Neuronal stem cell (in vitro differentiated cells): ENCODE measurements at regions not wholly inside any gene's neighbourhood (a gene's known extent, or its start where the extent isn't known, plus 50 kb on each side); places are given as distances from the start of the nearest gene placed in this dataset.
A peak's percentile ranks its signal among the peaks of the same experiment; 100 is the strongest.

Source experiments
- DNase-seq: peaks from one replicate; pipeline ENCODE4 v3.0.0-alpha.2; 2013; ENCODE audit warnings: low spot score
- H2AFZ ChIP-seq: one replicate; pipeline ENCODE4 v1.6.1; 2013; ENCODE audit warnings: mild to moderate bottlenecking, low read length, inconsistent platforms
- H2AK5ac ChIP-seq: 2 replicates; pipeline ENCODE4 v1.6.1; 2013; ENCODE audit warnings: low read depth, mild to moderate bottlenecking, inconsistent platforms, low read length, moderate library complexity, mixed read lengths
- H2BK120ac ChIP-seq: 2 replicates; pipeline ENCODE4 v1.6.1; 2013; ENCODE audit warnings: low read depth, mild to moderate bottlenecking, inconsistent platforms, low read length, moderate library complexity, mixed read lengths
- H2BK12ac ChIP-seq: one replicate; pipeline ENCODE4 v1.6.1; 2013; ENCODE audit warnings: low read length, inconsistent platforms
- H2BK15ac ChIP-seq: 2 replicates; pipeline ENCODE4 v1.6.1; 2013; ENCODE audit warnings: mild to moderate bottlenecking, low read length, inconsistent platforms, mixed read lengths
- H2BK5ac ChIP-seq: one replicate; pipeline ENCODE4 v1.6.1; 2013; ENCODE audit warnings: inconsistent platforms, mild to moderate bottlenecking, low read length, moderate library complexity
- H3K14ac ChIP-seq: one replicate; pipeline ENCODE4 v1.6.1; 2013; ENCODE audit warnings: low read length, inconsistent platforms
- H3K18ac ChIP-seq: 2 replicates; pipeline ENCODE4 v1.6.1; 2013; ENCODE audit warnings: low read length, inconsistent platforms
- H3K23ac ChIP-seq: 2 replicates; pipeline ENCODE4 v1.6.1; 2013; ENCODE audit warnings: low read depth, mild to moderate bottlenecking, mixed read lengths, low read length, inconsistent platforms; ENCODE audit not compliant: poor library complexity
- H3K27ac ChIP-seq: replicated peaks from 3 replicates; pipeline ENCODE4 v1.5.1; 2013; ENCODE audit warnings: low read length, inconsistent platforms
- H3K27me3 ChIP-seq, 3 experiments: 2 replicates each; pipeline ENCODE4 v1.6.1; 2013; ENCODE audit warnings: low read length in 3 of 3, mild to moderate bottlenecking in 2 of 3, inconsistent platforms in 1 of 3, low read depth in 1 of 3, mixed read lengths in 1 of 3, moderate library complexity in 1 of 3; ENCODE audit not compliant: control insufficient read depth in 3 of 3, insufficient read depth in 3 of 3
- H3K36me3 ChIP-seq, 2 donors: replicated peaks in 1 of 2; 2 replicates each; pipeline ENCODE4 v1.6.1; 2013; ENCODE audit warnings: low read length in 2 of 2; ENCODE audit not compliant: control insufficient read depth in 2 of 2, insufficient read depth in 2 of 2
- H3K4ac ChIP-seq: 2 replicates; pipeline ENCODE4 v1.6.1; 2013; ENCODE audit warnings: inconsistent platforms, mild to moderate bottlenecking, low read length, moderate library complexity
- H3K4me1 ChIP-seq, 2 donors: 1 replicate in 1 of 2; 2 replicates in 1 of 2; pipeline ENCODE4 v1.6.1; 2013; ENCODE audit warnings: low read length in 2 of 2, low read depth in 1 of 2; ENCODE audit not compliant: control insufficient read depth in 2 of 2, insufficient read depth in 1 of 2
- H3K4me2 ChIP-seq: one replicate; pipeline ENCODE4 v1.6.1; 2013; ENCODE audit warnings: mild to moderate bottlenecking, low read length, inconsistent platforms; ENCODE audit not compliant: insufficient read depth, poor library complexity, severe bottlenecking
- H3K4me3 ChIP-seq, 2 donors: 2 replicates each; pipeline ENCODE4 v1.5.1; 2013; ENCODE audit warnings: low read length in 2 of 2, mild to moderate bottlenecking in 2 of 2, inconsistent platforms in 1 of 2, moderate library complexity in 1 of 2
- H3K79me1 ChIP-seq: one replicate; pipeline ENCODE4 v1.6.1; 2013; ENCODE audit warnings: low read depth, mild to moderate bottlenecking, inconsistent platforms, low read length, moderate library complexity
- H3K9ac ChIP-seq: one replicate; pipeline ENCODE4 v1.6.1; 2013; ENCODE audit warnings: mild to moderate bottlenecking, low read depth, low read length, inconsistent platforms; ENCODE audit not compliant: poor library complexity
- H3K9me3 ChIP-seq, 2 donors: replicated peaks in 1 of 2; 2 replicates each; pipeline versions ENCODE3 to v1.6.1; 2013; ENCODE audit warnings: low read length in 2 of 2, mild to moderate bottlenecking in 2 of 2, inconsistent platforms in 1 of 2, low read depth in 1 of 2, mixed read lengths in 1 of 2, moderate library complexity in 1 of 2; ENCODE audit not compliant: control insufficient read depth in 2 of 2, insufficient read depth in 1 of 2
- H4K8ac ChIP-seq: one replicate; pipeline ENCODE4 v1.6.1; 2013; ENCODE audit warnings: low read depth, mild to moderate bottlenecking, inconsistent platforms, low read length, moderate library complexity
- H4K91ac ChIP-seq: one replicate; pipeline ENCODE4 v1.6.1; 2013; ENCODE audit warnings: low read length, low read depth, mild to moderate bottlenecking, inconsistent platforms; ENCODE audit not compliant: poor library complexity
- WGBS, 2 donors: extraction: QIAGEN DNeasy Blood & Tissue Kit; methylation state at CpG; one replicate each; pipeline ENCODE4 v1.1.7; 2013; ENCODE audit warnings: missing lambda C conversion rate in 2 of 2, mixed read lengths in 1 of 2; ENCODE audit not compliant: insufficient read length in 2 of 2, insufficient replicate concordance in 1 of 2; ENCODE audit errors: extremely low coverage in 2 of 2; 5-methylcytosine and 5-hydroxymethylcytosine counted together

DNA sequence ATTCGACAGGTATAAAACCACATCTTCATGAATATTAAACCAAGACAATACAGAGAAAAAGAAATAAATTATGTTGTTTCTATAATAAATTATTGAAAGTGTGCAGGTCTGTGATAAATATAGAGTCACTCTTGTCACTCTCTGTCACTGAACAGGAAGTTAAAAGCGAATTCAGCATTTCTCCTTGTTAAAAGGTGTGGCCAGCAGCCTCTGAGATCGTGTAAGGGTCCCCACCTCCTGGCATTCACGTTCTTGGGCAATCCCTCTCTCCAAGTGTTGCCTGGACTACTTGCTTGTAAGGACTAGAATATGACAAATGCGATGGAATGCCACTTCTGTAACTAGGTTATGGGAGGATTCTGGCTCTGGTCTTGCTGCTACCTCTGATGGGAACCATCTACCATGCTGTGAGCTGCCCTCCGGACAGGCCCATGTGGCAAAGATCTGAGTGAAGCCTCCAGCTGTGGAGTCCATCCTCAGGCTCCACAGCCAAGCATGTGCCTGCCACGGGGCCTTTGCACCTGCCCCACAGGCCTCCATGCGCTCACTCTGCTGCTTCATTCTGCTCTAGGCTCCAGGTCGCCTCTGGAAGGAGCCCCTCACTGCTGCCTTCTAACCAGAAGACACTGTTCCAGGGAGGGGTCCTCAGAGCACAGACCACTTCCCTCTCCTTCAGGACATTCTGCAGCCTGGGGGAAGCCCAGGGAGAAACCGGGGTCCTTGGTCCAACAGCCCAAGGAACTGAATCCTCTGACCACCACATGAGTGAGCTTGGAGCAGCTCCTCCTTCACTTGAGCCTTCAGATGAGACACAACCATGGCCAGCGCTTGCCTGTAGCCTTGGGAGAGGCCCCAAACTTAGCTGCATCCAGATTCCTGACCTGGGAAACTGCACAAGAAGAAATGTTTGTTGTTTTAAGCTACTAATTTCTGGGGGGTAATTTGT is 202.9 kb upstream of the HDAC4 start:
- Histone ChIP-seq H2BK12ac (no peak overlapping the region), H3K79me1 (no peaks in the 10 kb centered on the region), H2AK5ac (peak overlapping the region; percentile 40), H3K23ac (no peak overlapping the region), H3K18ac (no peak overlapping the region), H3K4me2 (no peak overlapping the region), H3K4me3 (peak overlapping the region in 1 of 2 donors; percentile 27), H2BK120ac (no peak overlapping the region), H3K14ac (peak overlapping the region; percentile 41), H3K9me3 (peaks cover 0 to 7% of the 10 kb centered on the region in 2 donors), H4K8ac (no peak overlapping the region), H2AFZ (no peak overlapping the region), H4K91ac (no peak overlapping the region), H3K27ac (no peak overlapping the region), H2BK15ac (peak overlapping the region; percentile 5), H3K4ac (no peak overlapping the region), H3K9ac (no peak overlapping the region), H2BK5ac (no peak overlapping the region), H3K36me3 (no peaks in the 10 kb centered on the region), H3K27me3 (peaks cover 0 to 6% (median 0%) of the 10 kb centered on the region in 3 experiments), H3K4me1 (peaks cover 0 to 22% of the 10 kb centered on the region in 2 donors)
- no CpG with 5 or more reads among the region's 11 CpGs for WGBS, 2 donors
- no peak for DNase-seq

DNA sequence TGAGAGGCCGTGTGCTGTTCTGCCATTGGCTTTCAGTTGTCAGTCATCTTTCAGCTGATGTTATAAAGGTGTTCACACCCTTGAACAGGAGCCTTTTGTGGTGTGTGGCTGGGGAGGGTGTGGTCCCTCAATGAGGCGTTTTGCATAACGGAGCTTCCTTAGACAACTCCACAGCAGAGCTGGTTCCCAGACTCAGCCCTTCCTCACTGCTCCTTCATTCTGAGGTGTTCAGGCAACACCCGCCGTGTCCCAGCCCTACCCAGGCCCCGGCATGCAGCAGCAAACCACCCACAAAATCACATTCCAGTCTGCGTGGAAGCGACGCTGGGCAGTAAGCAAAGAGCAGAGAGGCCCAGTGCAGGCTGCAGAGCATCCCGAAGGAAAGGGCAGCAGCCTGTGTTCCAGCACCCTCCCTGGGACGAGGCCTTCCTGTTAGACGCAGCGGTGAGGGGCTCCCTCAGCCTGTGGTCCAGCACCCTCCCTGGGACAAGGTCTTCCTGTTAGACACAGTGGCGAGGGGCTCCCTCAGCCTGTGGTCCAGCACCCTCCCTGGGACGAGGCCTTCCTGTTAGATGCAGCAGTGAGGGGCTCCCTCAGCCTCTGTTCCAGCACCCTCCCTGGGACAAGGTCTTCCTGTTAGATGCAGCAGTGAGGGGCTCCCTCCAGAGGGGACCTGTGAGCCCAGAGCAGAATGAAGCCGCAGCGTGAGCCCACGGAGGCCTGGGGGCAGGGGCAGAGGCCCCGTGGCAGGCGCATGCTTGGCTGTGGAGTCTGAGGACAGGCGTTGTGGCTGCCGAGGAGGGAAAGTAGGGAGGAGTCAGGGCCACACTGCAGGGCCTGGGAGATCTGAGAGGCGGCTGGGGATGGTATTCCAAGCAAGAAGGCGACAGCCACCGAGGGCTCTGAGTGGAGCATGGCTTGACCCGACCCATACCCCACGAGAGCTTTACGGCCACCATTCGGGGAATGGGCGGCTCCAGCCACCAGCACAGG is 201.8 kb upstream of the HDAC4 start:
- peak overlapping the region; percentile 77 for H2BK15ac ChIP-seq
- H3K4me2 ChIP-seq = no peak overlapping the region
- H3K9ac ChIP-seq = no peak overlapping the region
- H2BK12ac ChIP-seq = peak overlapping the region; percentile 30
- no CpG with 5 or more reads among the region's 30 CpGs for WGBS, 2 donors
- H3K9me3 ChIP-seq = peaks cover 0 to 7% of the 10 kb centered on the region in 2 donors
- no peak for DNase-seq
- H2BK120ac ChIP-seq = no peak overlapping the region
- no peak overlapping the region for H2AFZ ChIP-seq
- H3K36me3 ChIP-seq = no peaks in the 10 kb centered on the region
- H3K27ac ChIP-seq = no peak overlapping the region
- peak overlapping the region; percentile 4 for H3K23ac ChIP-seq
- H3K79me1 ChIP-seq = no peaks in the 10 kb centered on the region
- H3K18ac ChIP-seq = peak overlapping the region; percentile 90
- peaks cover 0 to 20% of the 10 kb centered on the region in 2 donors for H3K4me1 ChIP-seq
- H3K4ac ChIP-seq = peak overlapping the region; percentile 18
- H3K14ac ChIP-seq = peak overlapping the region; percentile 66
- H3K4me3 ChIP-seq = no peak overlapping the region
- H3K27me3 ChIP-seq = peaks cover 0 to 6% (median 0%) of the 10 kb centered on the region in 3 experiments
- no peak overlapping the region for H2BK5ac ChIP-seq
- peak overlapping the region; percentile 1 for H4K8ac ChIP-seq
- H4K91ac ChIP-seq = no peak overlapping the region
- H2AK5ac ChIP-seq = peak overlapping the region; percentile 54

DNA sequence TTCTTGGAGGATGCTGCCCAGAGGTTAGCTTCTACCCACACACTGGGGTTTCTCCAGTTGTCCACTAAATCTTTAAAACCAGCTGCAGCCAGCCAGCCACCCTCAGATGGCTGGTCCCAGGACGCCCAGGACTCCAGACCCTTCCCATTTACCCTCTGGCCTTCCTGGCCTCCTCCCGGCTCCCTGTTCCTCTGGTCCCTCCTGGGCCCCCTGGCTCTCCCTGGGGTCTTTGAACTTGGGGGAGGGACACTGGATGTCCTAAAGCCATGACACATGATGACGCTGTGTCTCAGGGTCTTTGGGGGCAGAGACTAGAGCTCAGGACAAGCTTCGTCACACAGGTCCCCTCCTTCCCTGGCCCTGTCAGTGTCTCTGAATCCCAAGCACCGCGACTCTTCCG is 201.1 kb upstream of the HDAC4 start:
- Histone ChIP-seq H3K4ac (no peak overlapping the region), H3K4me1 (peaks cover 0 to 20% of the 10 kb centered on the region in 2 donors), H3K36me3 (no peaks in the 10 kb centered on the region), H4K8ac (no peak overlapping the region), H2BK5ac (no peak overlapping the region), H3K27ac (no peak overlapping the region), H2AFZ (no peak overlapping the region), H3K9ac (no peak overlapping the region), H3K4me3 (no peak overlapping the region), H2AK5ac (peak overlapping the region; percentile 54), H3K18ac (peak overlapping the region; percentile 15), H2BK12ac (no peak overlapping the region), H3K23ac (no peak overlapping the region), H2BK15ac (no peak overlapping the region), H3K27me3 (peaks cover 0 to 6% (median 0%) of the 10 kb centered on the region in 3 experiments), H4K91ac (no peak overlapping the region), H3K14ac (no peak overlapping the region), H3K79me1 (no peaks in the 10 kb centered on the region), H2BK120ac (no peak overlapping the region), H3K9me3 (peaks cover 0 to 7% of the 10 kb centered on the region in 2 donors), H3K4me2 (no peak overlapping the region)
- DNase-seq = no peak
- no CpG with 5 or more reads among the region's 7 CpGs for WGBS, 2 donors
